Calu3 (cell line): ENCODE measurements at regions not wholly inside any gene's neighbourhood (a gene's known extent, or its start where the extent isn't known, plus 50 kb on each side); places are given as distances from the start of the nearest gene placed in this dataset.

ENCODE experiments used
- BruUV-seq: library from RNA; stranded (reverse); fragments of 400-500 nt; replicated peaks from 2 replicates; lab custom pipeline; 2021; lab: Mats Ljungman, UMichigan
- CTCF ChIA-PET: fragments of 300-600 bp; sonication (Branson Sonifier 250); formaldehyde crosslinking; loops from one replicate; lab custom pipeline; 2022; ENCODE audit warnings: antibody characterized with exemption; lab: Charles Lee
- DNase-seq: peaks from one replicate; pipeline ENCODE4 v3.0.0; 2022
- H3K27ac Mint-ChIP-seq: one replicate; pipeline ENCODE4 v1.8.0; 2022; ENCODE audit warnings: mixed read lengths; ENCODE audit not compliant: unreplicated experiment
- H3K27me3 Mint-ChIP-seq: one replicate; pipeline ENCODE4 v1.8.0; 2022; ENCODE audit warnings: mixed read lengths; ENCODE audit not compliant: unreplicated experiment
- H3K36me3 Mint-ChIP-seq: one replicate; pipeline ENCODE4 v1.8.0; 2022; ENCODE audit warnings: mild to moderate bottlenecking, moderate library complexity, mixed read lengths; ENCODE audit not compliant: insufficient read depth, unreplicated experiment
- H3K4me1 Mint-ChIP-seq: one replicate; pipeline ENCODE4 v1.8.0; 2022; ENCODE audit warnings: mild to moderate bottlenecking, low read depth, mixed read lengths; ENCODE audit not compliant: unreplicated experiment
- H3K4me3 Mint-ChIP-seq: one replicate; pipeline ENCODE4 v1.8.0; 2022; ENCODE audit warnings: mild to moderate bottlenecking, low read depth, moderate library complexity, mixed read lengths; ENCODE audit not compliant: unreplicated experiment
- H3K9me3 Mint-ChIP-seq: one replicate; pipeline ENCODE4 v1.8.0; 2022; ENCODE audit warnings: low read depth, mixed read lengths; ENCODE audit not compliant: unreplicated experiment
- CTCF ChIP-seq: fragments of 200-600 bp; IDR thresholded peaks from one replicate; pipeline ENCODE4 v1.8.0; 2022; ENCODE audit warnings: antibody characterized with exemption; ENCODE audit not compliant: unreplicated experiment
- intact Hi-C: fragments of 100-400 bp; cut with micrococcal nuclease; formaldehyde crosslinking; loops from one replicate; pipeline ENCODE4 v1.10.0; 2022; ENCODE audit not compliant: unreplicated experiment

GRCh38 chr5:143723159-143723558 is 88.8 kb upstream of the HMHB1 start:
- intact Hi-C loops: no loop called here
- BruUV-seq: no TSS peak
- H3K4me1 Mint-ChIP-seq: no peaks in the 10 kb centered on the region

GRCh38 chr5:143721925-143722324 is 90.0 kb upstream of the HMHB1 start:
- no peaks in the 10 kb centered on the region for H3K4me1 Mint-ChIP-seq
- BruUV-seq: no TSS peak
- TF ChIP-seq CTCF: no peak
- H3K4me3 Mint-ChIP-seq: no peak overlapping the region
- H3K9me3 Mint-ChIP-seq: peaks cover 5% of the 10 kb centered on the region
- no peaks in the 10 kb centered on the region for H3K36me3 Mint-ChIP-seq
- no peaks in the 10 kb centered on the region for H3K27me3 Mint-ChIP-seq
- intact Hi-C loops: no loop called here
- H3K27ac Mint-ChIP-seq: no peak overlapping the region
- CTCF ChIA-PET: no interaction called here
- no peak for DNase-seq

More at GRCh38 chr5:143723159-143723558, 88.8 kb upstream of the HMHB1 start:
- TF ChIP-seq CTCF: no peak
- Mint-ChIP-seq H3K27me3 (no peaks in the 10 kb centered on the region), H3K9me3 (peaks cover 5% of the 10 kb centered on the region), H3K36me3 (no peaks in the 10 kb centered on the region), H3K4me3 (no peak overlapping the region), H3K27ac (no peak overlapping the region)
- CTCF ChIA-PET: no interaction called here
- DNase-seq: no peak

GRCh38 chr5:143720689-143721088 is 91.3 kb upstream of the HMHB1 start:
- H3K4me1 Mint-ChIP-seq: no peaks in the 10 kb centered on the region
- no TSS peak for BruUV-seq
- intact Hi-C loops: no loop called here
- DNase-seq: no peak
- H3K27ac Mint-ChIP-seq: no peak overlapping the region
- no peak overlapping the region for H3K4me3 Mint-ChIP-seq
- H3K9me3 Mint-ChIP-seq: peaks cover 5% of the 10 kb centered on the region
- TF ChIP-seq CTCF: no peak
- H3K36me3 Mint-ChIP-seq: no peaks in the 10 kb centered on the region
- H3K27me3 Mint-ChIP-seq: no peaks in the 10 kb centered on the region
- CTCF ChIA-PET: no interaction called here

- Mint-ChIP-seq H3K9me3 (no peaks in the 10 kb centered on the region), H3K27me3 (no peaks in the 10 kb centered on the region), H3K36me3 (no peaks in the 10 kb centered on the region), H3K4me3 (no peak overlapping the region), H3K4me1 (no peaks in the 10 kb centered on the region), H3K27ac (no peak overlapping the region)
- intact Hi-C loops: no loop called here
- no peak for TF ChIP-seq CTCF
- CTCF ChIA-PET: no interaction called here
- no peak for DNase-seq
- no TSS peak for BruUV-seq
These were observed 94.6 kb upstream of the HMHB1 start for GRCh38 chr5:143717400-143717799.
